ENCODE measurements at regions not wholly inside any gene's neighbourhood (a gene's known extent, or its start where the extent isn't known, plus 50 kb on each side); places are given as distances from the start of the nearest gene placed in this dataset.

GRCh38 chrX:23504895-23505294, 162.4 kb upstream of the PRDX4 start:
- TF ChIP-seq CTCF (IDR thresholded peaks at IDR 0.05) (no peak), RFX5 (IDR thresholded peaks at IDR 0.05) (no peak), JUNB (IDR thresholded peaks at IDR 0.05) (no peak), MAX (IDR thresholded peaks at IDR 0.05) (no peak), POLR2A (IDR thresholded peaks at IDR 0.05; ENCODE audit: low read length) (no peak), ELK1 (IDR thresholded peaks at IDR 0.05; ENCODE audit: low read depth, low read length) (no peak), SREBF2 (IDR thresholded peaks at IDR 0.05) (no peak)

Data from A549 (cell line).